GM20431 (cell line): ENCODE measurements at regions not wholly inside any gene's neighbourhood (a gene's known extent, or its start where the extent isn't known, plus 50 kb on each side); places are given as distances from the start of the nearest gene placed in this dataset.

Experiments used
- in situ Hi-C: fragments of 300-500 bp; cut with MseI, MboI; formaldehyde crosslinking; loops from one replicate; pipeline ENCODE4 v1.15.0; 2020; ENCODE audit warnings: low sequenced_read_pairs; ENCODE audit not compliant: unreplicated experiment

DNA sequence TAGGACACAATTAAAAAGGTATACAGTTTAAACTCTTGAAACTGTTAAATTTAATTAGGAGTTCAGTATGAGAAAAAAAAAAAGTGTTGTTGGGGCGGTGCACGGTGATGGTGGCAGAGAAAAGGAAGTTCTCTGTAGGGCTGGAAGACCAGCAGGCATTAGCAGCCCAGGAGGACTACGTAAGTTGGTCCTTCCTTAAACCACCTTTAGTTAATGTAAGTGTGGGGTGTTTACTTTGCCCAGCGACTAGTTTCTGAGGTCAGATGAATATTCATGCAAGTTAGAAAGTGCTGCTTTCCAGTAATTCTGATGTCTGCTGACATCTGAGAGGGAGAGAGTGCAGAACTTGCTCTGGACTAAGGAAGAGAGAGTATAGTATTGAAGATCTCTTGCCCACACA, 54.9 kb downstream of the NKX2-1 start:
- in situ Hi-C loops: no loop called here

DNA sequence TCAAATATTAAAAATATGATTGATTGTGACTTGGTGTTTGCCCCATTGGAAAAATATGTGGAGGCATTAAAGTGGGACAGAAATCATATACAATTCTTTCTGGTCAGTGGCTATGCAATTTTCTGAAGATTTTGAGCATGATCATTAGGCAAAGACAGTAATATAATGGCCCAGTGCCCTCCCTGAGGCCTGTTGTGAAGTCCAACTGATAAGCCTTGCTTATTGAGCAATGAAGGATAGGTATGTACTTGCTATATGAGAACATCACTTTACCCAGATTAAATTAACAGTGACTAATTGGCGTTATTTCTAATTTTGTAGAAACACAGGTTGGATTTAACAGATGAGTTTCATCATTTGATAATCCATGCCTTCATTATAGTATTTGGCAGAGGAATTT, 57.1 kb downstream of the NKX2-1 start:
- in situ Hi-C loops: no loop called here

DNA sequence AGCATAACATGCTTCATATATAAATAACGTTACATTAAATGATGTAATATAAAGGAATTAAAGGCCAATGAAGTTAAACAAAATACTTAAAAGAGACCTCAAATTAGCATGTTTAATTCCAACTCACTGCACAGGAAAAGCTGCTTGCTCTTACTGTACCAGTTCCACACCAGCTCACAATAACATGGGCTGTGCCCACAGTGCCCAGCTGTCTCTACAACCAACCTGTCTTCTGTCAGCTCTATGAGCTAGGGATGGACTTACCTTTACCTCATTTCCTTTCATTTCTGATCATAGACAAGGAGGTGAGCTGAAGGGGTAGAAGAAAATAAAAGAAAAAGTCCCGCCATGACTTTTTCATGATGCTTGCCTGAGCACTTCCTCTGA, 64.8 kb downstream of the NKX2-1 start:
- in situ Hi-C loops: no loop called here

GRCh38 chr14:36454599-36455240, 65.3 kb downstream of the NKX2-1 start:
- in situ Hi-C loops: no loop called here

- in situ Hi-C loops: no loop called here
Measured at GRCh38 chr14:36452860-36453259, 67.2 kb downstream of the NKX2-1 start.

DNA sequence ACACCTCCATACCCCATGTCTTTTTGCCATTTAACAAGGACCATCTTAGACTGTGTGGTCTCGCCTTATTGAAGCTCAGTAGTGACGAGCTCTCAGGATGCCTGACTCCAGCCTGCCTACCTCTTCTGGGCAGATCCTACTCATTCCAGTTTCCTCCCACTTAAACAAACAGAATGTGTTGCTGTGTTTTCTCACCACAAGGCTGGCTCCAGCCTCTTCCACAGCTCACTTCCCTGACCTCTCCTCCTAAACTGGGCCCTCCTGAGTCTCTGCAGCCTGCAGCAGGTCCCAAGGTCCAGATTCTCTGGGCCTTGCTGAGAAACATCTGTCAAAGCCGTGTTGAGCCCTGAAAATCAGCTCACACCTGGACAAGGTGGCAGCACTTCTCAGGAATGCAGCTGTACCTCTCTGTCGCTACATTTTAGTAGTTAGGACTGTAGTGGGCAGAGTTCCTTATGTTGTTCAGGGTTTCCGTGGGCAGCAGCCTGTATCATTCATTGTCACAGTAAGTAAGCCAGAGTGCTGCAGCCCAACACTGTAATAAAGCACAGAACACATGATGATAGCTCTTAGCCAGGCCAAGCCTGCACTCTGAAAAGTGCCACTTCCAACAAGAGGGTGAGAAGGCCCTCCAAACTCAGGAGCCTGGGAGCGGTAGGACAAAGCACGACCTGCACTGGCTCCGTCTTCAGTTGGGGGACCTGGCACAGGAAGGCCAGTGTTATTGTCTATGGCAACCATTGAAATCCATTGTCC, 68.5 kb downstream of the NKX2-1 start:
- in situ Hi-C loops: no loop called here

DNA sequence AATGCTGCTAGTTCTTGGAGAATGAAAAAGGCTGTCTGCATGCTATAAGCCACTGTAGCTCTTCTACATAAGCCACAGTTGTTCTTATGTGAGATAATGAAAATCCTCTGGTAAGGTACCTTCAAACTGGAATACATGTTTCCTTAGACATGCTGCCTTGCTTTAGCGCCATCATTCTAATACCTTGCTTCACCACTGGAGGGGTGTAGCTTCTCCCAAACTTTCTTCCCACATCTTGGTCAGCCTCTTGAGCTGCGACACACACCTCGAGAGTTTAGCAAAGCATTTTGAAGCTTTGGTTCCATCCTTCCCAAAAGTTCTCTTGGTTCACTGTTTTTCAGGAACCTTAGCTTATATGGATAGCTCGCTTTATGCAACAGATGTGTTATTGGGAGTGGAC, 69.5 kb downstream of the NKX2-1 start:
- in situ Hi-C loops: no loop called here

GRCh38 chr14:36449903-36450302, 70.1 kb downstream of the NKX2-1 start:
- in situ Hi-C loops: no loop called here

GRCh38 chr14:36443374-36443773, 76.7 kb downstream of the NKX2-1 start:
- in situ Hi-C loops: no loop called here

DNA sequence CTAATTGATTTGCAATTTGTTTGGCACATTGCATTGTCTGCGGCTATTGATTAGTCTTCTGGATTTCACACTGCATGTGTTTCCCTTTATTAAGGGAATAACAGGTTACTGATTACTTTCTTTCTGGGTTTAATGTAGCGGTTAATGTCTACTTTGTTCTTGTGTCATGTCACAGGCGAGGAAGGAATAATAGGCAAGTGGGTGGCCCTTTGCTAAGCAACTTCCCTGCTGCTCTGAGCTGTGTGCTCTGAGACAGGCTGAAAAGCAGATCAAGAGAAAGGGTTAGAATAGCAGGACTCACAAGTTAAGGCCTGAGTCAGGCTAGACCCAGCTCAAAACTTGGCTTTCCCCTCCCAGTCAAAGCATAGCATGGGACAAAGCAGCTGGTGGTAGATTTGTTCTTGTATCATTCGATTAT, 77.2 kb downstream of the NKX2-1 start:
- in situ Hi-C loops: no loop called here

GRCh38 chr14:36441283-36441682, 78.7 kb downstream of the NKX2-1 start:
- in situ Hi-C loops: no loop called here

- in situ Hi-C loops: no loop called here
Measured at GRCh38 chr14:36439766-36440165, 80.3 kb downstream of the NKX2-1 start.

GRCh38 chr14:36438883-36439282, 81.1 kb downstream of the NKX2-1 start:
- in situ Hi-C loops: no loop called here

GRCh38 chr14:36430662-36431084, 89.4 kb downstream of the NKX2-1 start:
- in situ Hi-C loops: no loop called here

- in situ Hi-C loops: no loop called here
Measured at GRCh38 chr14:36430169-36430568, 89.9 kb downstream of the NKX2-1 start.

GRCh38 chr14:36429692-36430091, 90.3 kb downstream of the NKX2-1 start:
- in situ Hi-C loops: no loop called here

DNA sequence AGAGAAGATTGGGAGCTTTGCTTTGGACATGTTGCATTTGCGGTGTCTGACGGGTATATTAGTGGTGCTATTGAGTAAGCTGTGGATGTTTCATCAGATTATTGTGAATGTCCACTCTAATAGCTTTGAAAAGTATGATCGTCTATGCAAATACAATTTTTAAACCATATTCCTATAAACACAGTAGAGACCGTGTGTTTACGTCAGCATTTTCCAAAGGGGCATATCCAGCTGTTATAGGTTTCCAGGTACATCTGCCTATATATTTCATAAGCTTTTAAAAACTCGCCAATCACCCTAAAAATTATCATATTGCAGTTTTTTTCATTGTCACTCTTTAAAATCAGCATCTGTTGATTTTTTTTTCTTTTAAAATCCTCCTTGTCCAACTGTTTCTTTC, 91.7 kb downstream of the NKX2-1 start:
- in situ Hi-C loops: no loop called here

GRCh38 chr14:36426836-36427235, 93.2 kb downstream of the NKX2-1 start:
- in situ Hi-C loops: no loop called here

GRCh38 chr14:36426113-36426512, 93.9 kb downstream of the NKX2-1 start:
- in situ Hi-C loops: no loop called here

- in situ Hi-C loops: no loop called here
Measured at GRCh38 chr14:36424478-36425102, 95.4 kb downstream of the NKX2-1 start.

DNA sequence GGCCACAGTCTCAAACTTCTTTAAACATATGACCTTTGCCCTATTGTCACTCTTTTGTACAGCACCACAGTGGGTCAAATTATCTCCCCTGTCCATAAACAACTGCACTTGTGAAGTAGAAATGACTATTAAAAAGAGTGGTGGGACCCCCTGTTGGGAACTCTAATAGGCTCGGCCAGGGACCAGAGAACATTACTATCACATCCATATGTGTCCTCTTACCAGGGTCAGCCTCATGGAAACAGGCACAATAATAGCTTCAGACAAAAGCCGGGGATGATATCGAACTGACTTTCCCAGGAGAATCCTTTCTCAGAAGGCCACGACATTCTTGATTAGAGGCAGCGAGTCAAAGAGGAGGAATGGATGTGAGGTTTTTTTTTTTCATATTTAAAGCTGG, 96.6 kb downstream of the NKX2-1 start:
- in situ Hi-C loops: no loop called here
